ENCODE measurements at regions not wholly inside any gene's neighbourhood (a gene's known extent, or its start where the extent isn't known, plus 50 kb on each side); places are given as distances from the start of the nearest gene placed in this dataset.

- H3K4me1 ChIP-seq (ENCODE audit: control insufficient read depth in 2 of 2, insufficient read depth in 1 of 2, low read depth in 1 of 2, low read length in 2 of 2), result no peaks in the 10 kb centered on the region
- no CpG with 5 or more reads among the region's 13 CpGs for WGBS, 2 donors (ENCODE audit: extremely low coverage in 2 of 2, insufficient read length in 2 of 2, insufficient replicate concordance in 1 of 2)
- no peaks in the 10 kb centered on the region for H3K36me3 ChIP-seq (replicated peaks in 1 of 2; ENCODE audit: control insufficient read depth in 2 of 2, insufficient read depth in 2 of 2, low read length in 2 of 2)
- no peak overlapping the region for H4K8ac ChIP-seq (ENCODE audit: low read depth, low read length)
- H2BK5ac ChIP-seq (ENCODE audit: low read length), result no peak overlapping the region
- peaks cover 0 to 5% (median 0%) of the 10 kb centered on the region in 3 experiments for H3K27me3 ChIP-seq (ENCODE audit: control insufficient read depth in 3 of 3, insufficient read depth in 3 of 3, low read depth in 1 of 3, low read length in 3 of 3)
- H2BK120ac ChIP-seq (ENCODE audit: low read depth, low read length), result no peak overlapping the region
- no peak overlapping the region for H3K4me2 ChIP-seq (ENCODE audit: insufficient read depth, low read length, poor library complexity, severe bottlenecking)
- H2BK15ac ChIP-seq (ENCODE audit: low read length), result no peak overlapping the region
- DNase-seq (ENCODE audit: low spot score), result peak; percentile 54
- H2BK12ac ChIP-seq (ENCODE audit: low read length), result no peak overlapping the region
- no peak overlapping the region for H3K23ac ChIP-seq (ENCODE audit: low read depth, low read length, poor library complexity)
- no peaks in the 10 kb centered on the region for H3K9me3 ChIP-seq (replicated peaks in 1 of 2; ENCODE audit: control insufficient read depth in 2 of 2, insufficient read depth in 1 of 2, low read depth in 1 of 2, low read length in 2 of 2)
- H3K4me3 ChIP-seq (ENCODE audit: low read length in 2 of 2), result no peak overlapping the region
- H2AK5ac ChIP-seq (ENCODE audit: low read depth, low read length), result no peak overlapping the region
- H2AFZ ChIP-seq (ENCODE audit: low read length), result no peak overlapping the region
- no peak overlapping the region for H3K9ac ChIP-seq (ENCODE audit: low read depth, low read length, poor library complexity)
- no peak overlapping the region for H3K27ac ChIP-seq (replicated peaks; ENCODE audit: low read length)
- no peak overlapping the region for H3K4ac ChIP-seq (ENCODE audit: low read length)
- H3K14ac ChIP-seq (ENCODE audit: low read length), result no peak overlapping the region
- no peak overlapping the region for H4K91ac ChIP-seq (ENCODE audit: low read depth, low read length, poor library complexity)
- no peak overlapping the region for H3K18ac ChIP-seq (ENCODE audit: low read length)
- no peaks in the 10 kb centered on the region for H3K79me1 ChIP-seq (ENCODE audit: low read depth, low read length)
Observed at GRCh38 chr7:153061910-153062528, 302.5 kb downstream of the ACTR3B start.

GRCh38 chr7:153065051-153065450 is 305.5 kb downstream of the ACTR3B start:
- no peak overlapping the region for H3K14ac ChIP-seq (ENCODE audit: low read length)
- H2BK120ac ChIP-seq (ENCODE audit: low read depth, low read length), result no peak overlapping the region
- no peaks in the 10 kb centered on the region for H3K4me1 ChIP-seq (ENCODE audit: control insufficient read depth in 2 of 2, insufficient read depth in 1 of 2, low read depth in 1 of 2, low read length in 2 of 2)
- H4K91ac ChIP-seq (ENCODE audit: low read depth, low read length, poor library complexity), result no peak overlapping the region
- H3K9me3 ChIP-seq (replicated peaks in 1 of 2; ENCODE audit: control insufficient read depth in 2 of 2, insufficient read depth in 1 of 2, low read depth in 1 of 2, low read length in 2 of 2), result peaks cover 0 to 2% of the 10 kb centered on the region in 2 donors
- H3K23ac ChIP-seq (ENCODE audit: low read depth, low read length, poor library complexity), result no peak overlapping the region
- no peaks in the 10 kb centered on the region for H3K79me1 ChIP-seq (ENCODE audit: low read depth, low read length)
- no peak overlapping the region for H2AFZ ChIP-seq (ENCODE audit: low read length)
- H3K4ac ChIP-seq (ENCODE audit: low read length), result no peak overlapping the region
- H3K27me3 ChIP-seq (ENCODE audit: control insufficient read depth in 3 of 3, insufficient read depth in 3 of 3, low read depth in 1 of 3, low read length in 3 of 3), result peaks cover 0 to 9% (median 0%) of the 10 kb centered on the region in 3 experiments
- no peak overlapping the region for H3K4me3 ChIP-seq (ENCODE audit: low read length in 2 of 2)
- H2AK5ac ChIP-seq (ENCODE audit: low read depth, low read length), result no peak overlapping the region
- H2BK15ac ChIP-seq (ENCODE audit: low read length), result no peak overlapping the region
- H2BK12ac ChIP-seq (ENCODE audit: low read length), result no peak overlapping the region
- no peak overlapping the region for H3K18ac ChIP-seq (ENCODE audit: low read length)
- H3K27ac ChIP-seq (replicated peaks; ENCODE audit: low read length), result no peak overlapping the region
- H3K4me2 ChIP-seq (ENCODE audit: insufficient read depth, low read length, poor library complexity, severe bottlenecking), result no peak overlapping the region
- H4K8ac ChIP-seq (ENCODE audit: low read depth, low read length), result no peak overlapping the region
- no peaks in the 10 kb centered on the region for H3K36me3 ChIP-seq (replicated peaks in 1 of 2; ENCODE audit: control insufficient read depth in 2 of 2, insufficient read depth in 2 of 2, low read length in 2 of 2)
- no peak for DNase-seq (ENCODE audit: low spot score)
- WGBS, 2 donors (ENCODE audit: extremely low coverage in 2 of 2, insufficient read length in 2 of 2, insufficient replicate concordance in 1 of 2), result no CpG with 5 or more reads among the region's 1 CpG
- H3K9ac ChIP-seq (ENCODE audit: low read depth, low read length, poor library complexity), result no peak overlapping the region
- H2BK5ac ChIP-seq (ENCODE audit: low read length), result no peak overlapping the region

GRCh38 chr7:153066711-153067110 is 307.2 kb downstream of the ACTR3B start:
- H3K4me2 ChIP-seq (ENCODE audit: insufficient read depth, low read length, poor library complexity, severe bottlenecking), result no peak overlapping the region
- no peak overlapping the region for H2BK5ac ChIP-seq (ENCODE audit: low read length)
- no peak overlapping the region for H2AFZ ChIP-seq (ENCODE audit: low read length)
- H2BK15ac ChIP-seq (ENCODE audit: low read length), result no peak overlapping the region
- H3K14ac ChIP-seq (ENCODE audit: low read length), result no peak overlapping the region
- H3K4ac ChIP-seq (ENCODE audit: low read length), result no peak overlapping the region
- no peak overlapping the region for H2BK12ac ChIP-seq (ENCODE audit: low read length)
- no peaks in the 10 kb centered on the region for H3K4me1 ChIP-seq (ENCODE audit: control insufficient read depth in 2 of 2, insufficient read depth in 1 of 2, low read depth in 1 of 2, low read length in 2 of 2)
- no peak overlapping the region for H3K27ac ChIP-seq (replicated peaks; ENCODE audit: low read length)
- no peak overlapping the region for H4K8ac ChIP-seq (ENCODE audit: low read depth, low read length)
- H2BK120ac ChIP-seq (ENCODE audit: low read depth, low read length), result no peak overlapping the region
- no peak overlapping the region for H4K91ac ChIP-seq (ENCODE audit: low read depth, low read length, poor library complexity)
- peaks cover 0 to 14% (median 0%) of the 10 kb centered on the region in 3 experiments for H3K27me3 ChIP-seq (ENCODE audit: control insufficient read depth in 3 of 3, insufficient read depth in 3 of 3, low read depth in 1 of 3, low read length in 3 of 3)
- no peak overlapping the region for H3K18ac ChIP-seq (ENCODE audit: low read length)
- H3K36me3 ChIP-seq (replicated peaks in 1 of 2; ENCODE audit: control insufficient read depth in 2 of 2, insufficient read depth in 2 of 2, low read length in 2 of 2), result no peaks in the 10 kb centered on the region
- no peak overlapping the region for H3K4me3 ChIP-seq (ENCODE audit: low read length in 2 of 2)
- no peaks in the 10 kb centered on the region for H3K79me1 ChIP-seq (ENCODE audit: low read depth, low read length)
- DNase-seq (ENCODE audit: low spot score), result no peak
- H3K23ac ChIP-seq (ENCODE audit: low read depth, low read length, poor library complexity), result no peak overlapping the region
- WGBS, 2 donors (ENCODE audit: extremely low coverage in 2 of 2, insufficient read length in 2 of 2, insufficient replicate concordance in 1 of 2), result no CpG with 5 or more reads among the region's 5 CpGs
- H3K9me3 ChIP-seq (replicated peaks in 1 of 2; ENCODE audit: control insufficient read depth in 2 of 2, insufficient read depth in 1 of 2, low read depth in 1 of 2, low read length in 2 of 2), result peaks cover 0 to 2% of the 10 kb centered on the region in 2 donors
- H3K9ac ChIP-seq (ENCODE audit: low read depth, low read length, poor library complexity), result no peak overlapping the region
- H2AK5ac ChIP-seq (ENCODE audit: low read depth, low read length), result no peak overlapping the region

- H4K91ac ChIP-seq (ENCODE audit: low read depth, low read length, poor library complexity), result no peak overlapping the region
- H4K8ac ChIP-seq (ENCODE audit: low read depth, low read length), result no peak overlapping the region
- no peak overlapping the region for H3K23ac ChIP-seq (ENCODE audit: low read depth, low read length, poor library complexity)
- H2AFZ ChIP-seq (ENCODE audit: low read length), result no peak overlapping the region
- no peak overlapping the region for H2AK5ac ChIP-seq (ENCODE audit: low read depth, low read length)
- no peak overlapping the region for H3K4me3 ChIP-seq (ENCODE audit: low read length in 2 of 2)
- no peak overlapping the region for H2BK120ac ChIP-seq (ENCODE audit: low read depth, low read length)
- H3K4ac ChIP-seq (ENCODE audit: low read length), result no peak overlapping the region
- no peak overlapping the region for H3K9ac ChIP-seq (ENCODE audit: low read depth, low read length, poor library complexity)
- DNase-seq (ENCODE audit: low spot score), result no peak
- no peaks in the 10 kb centered on the region for H3K4me1 ChIP-seq (ENCODE audit: control insufficient read depth in 2 of 2, insufficient read depth in 1 of 2, low read depth in 1 of 2, low read length in 2 of 2)
- no peak overlapping the region for H3K18ac ChIP-seq (ENCODE audit: low read length)
- H2BK5ac ChIP-seq (ENCODE audit: low read length), result no peak overlapping the region
- no peak overlapping the region for H2BK12ac ChIP-seq (ENCODE audit: low read length)
- no peak overlapping the region for H3K27ac ChIP-seq (replicated peaks; ENCODE audit: low read length)
- peaks cover 0 to 14% (median 0%) of the 10 kb centered on the region in 3 experiments for H3K27me3 ChIP-seq (ENCODE audit: control insufficient read depth in 3 of 3, insufficient read depth in 3 of 3, low read depth in 1 of 3, low read length in 3 of 3)
- H3K4me2 ChIP-seq (ENCODE audit: insufficient read depth, low read length, poor library complexity, severe bottlenecking), result no peak overlapping the region
- H3K9me3 ChIP-seq (replicated peaks in 1 of 2; ENCODE audit: control insufficient read depth in 2 of 2, insufficient read depth in 1 of 2, low read depth in 1 of 2, low read length in 2 of 2), result peaks cover 0 to 2% of the 10 kb centered on the region in 2 donors
- H3K79me1 ChIP-seq (ENCODE audit: low read depth, low read length), result no peaks in the 10 kb centered on the region
- no peak overlapping the region for H2BK15ac ChIP-seq (ENCODE audit: low read length)
- no peak overlapping the region for H3K14ac ChIP-seq (ENCODE audit: low read length)
- no peaks in the 10 kb centered on the region for H3K36me3 ChIP-seq (replicated peaks in 1 of 2; ENCODE audit: control insufficient read depth in 2 of 2, insufficient read depth in 2 of 2, low read length in 2 of 2)
Observed at GRCh38 chr7:153070141-153070540, 310.6 kb downstream of the ACTR3B start.

All from neuronal stem cell (in vitro differentiated cells).